IPS-15b (cell line): ENCODE measurements at regions not wholly inside any gene's neighbourhood (a gene's known extent, or its start where the extent isn't known, plus 50 kb on each side); places are given as distances from the start of the nearest gene placed in this dataset.

Experiments used
- H3K27me3 ChIP-seq: one replicate; pipeline ENCODE4 v1.6.1; 2013; ENCODE audit warnings: low read length; ENCODE audit not compliant: control insufficient read depth, insufficient read depth
- H3K36me3 ChIP-seq: one replicate; pipeline ENCODE4 v1.6.1; 2013; ENCODE audit warnings: low read length; ENCODE audit not compliant: control insufficient read depth, insufficient read depth
- H3K4me1 ChIP-seq: one replicate; pipeline ENCODE4 v1.6.1; 2013; ENCODE audit warnings: mild to moderate bottlenecking, low read length; ENCODE audit not compliant: control insufficient read depth, insufficient read depth
- H3K4me3 ChIP-seq: one replicate; pipeline ENCODE4 v1.5.1; 2013; ENCODE audit warnings: low read depth, low read length
- H3K9ac ChIP-seq: one replicate; pipeline ENCODE4 v1.6.1; 2013; ENCODE audit warnings: low read depth, mild to moderate bottlenecking, low read length
- H3K9me3 ChIP-seq: one replicate; pipeline ENCODE4 v1.6.1; 2013; ENCODE audit warnings: mild to moderate bottlenecking, low read length; ENCODE audit not compliant: control insufficient read depth, insufficient read depth

DNA sequence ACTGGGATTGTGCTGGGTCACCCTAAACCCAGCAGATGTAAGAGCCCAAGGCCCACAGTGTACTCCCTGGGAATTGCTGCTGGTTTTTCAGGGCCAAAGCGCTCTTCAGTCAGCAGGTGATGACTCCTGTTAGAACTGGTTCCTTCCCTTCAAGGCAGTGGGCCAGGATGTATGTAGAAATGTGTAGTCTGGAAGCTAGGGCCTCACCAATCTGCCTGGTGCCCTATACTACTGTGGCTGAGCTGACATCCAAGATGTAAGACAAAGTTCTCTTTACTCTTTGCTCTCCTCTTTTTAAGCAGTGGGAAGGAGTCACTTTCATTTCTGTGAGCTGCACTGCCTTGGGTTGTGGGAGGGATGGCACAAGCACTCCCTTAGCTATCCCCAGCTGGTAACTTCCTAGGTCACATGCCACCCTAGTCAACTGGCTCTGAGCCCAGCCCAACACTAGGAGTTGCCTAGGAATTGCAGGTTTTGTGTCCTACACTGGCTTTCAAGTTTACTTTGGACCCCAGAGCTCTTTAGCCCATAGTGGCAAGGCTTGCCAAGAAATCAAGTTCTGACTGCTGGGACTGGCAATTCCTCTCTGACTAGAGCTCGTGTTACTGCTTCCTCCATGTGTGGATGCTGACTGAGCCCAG, 249.2 kb downstream of the C12orf50 start:
- no peak overlapping the region for H3K9ac ChIP-seq
- no peaks in the 10 kb centered on the region for H3K4me1 ChIP-seq
- H3K36me3 ChIP-seq = no peaks in the 10 kb centered on the region
- no peak overlapping the region for H3K4me3 ChIP-seq
- no peaks in the 10 kb centered on the region for H3K9me3 ChIP-seq
- H3K27me3 ChIP-seq = no peaks in the 10 kb centered on the region

DNA sequence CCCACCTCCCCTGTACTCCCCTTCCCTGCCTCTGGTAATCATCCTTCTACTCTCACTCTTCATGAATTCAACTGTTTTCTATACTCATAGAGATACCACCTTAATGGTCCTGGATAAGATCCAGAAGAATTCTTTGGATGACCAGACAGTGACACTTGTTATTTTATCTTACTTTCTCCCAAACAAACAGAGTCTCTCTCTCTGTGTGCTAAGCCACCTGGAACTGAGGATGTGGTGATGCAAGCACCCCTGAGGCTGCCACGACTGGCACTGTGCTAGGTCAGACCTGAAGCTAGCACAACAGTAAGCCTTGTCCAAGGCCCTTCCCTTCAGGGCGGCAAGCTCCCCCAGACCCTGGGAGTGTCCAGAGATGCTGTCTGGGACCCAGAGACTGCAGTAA, 250.2 kb downstream of the C12orf50 start:
- Histone ChIP-seq H3K4me1 (no peaks in the 10 kb centered on the region), H3K9me3 (no peaks in the 10 kb centered on the region), H3K36me3 (no peaks in the 10 kb centered on the region), H3K4me3 (no peak overlapping the region), H3K9ac (no peak overlapping the region), H3K27me3 (no peaks in the 10 kb centered on the region)

DNA sequence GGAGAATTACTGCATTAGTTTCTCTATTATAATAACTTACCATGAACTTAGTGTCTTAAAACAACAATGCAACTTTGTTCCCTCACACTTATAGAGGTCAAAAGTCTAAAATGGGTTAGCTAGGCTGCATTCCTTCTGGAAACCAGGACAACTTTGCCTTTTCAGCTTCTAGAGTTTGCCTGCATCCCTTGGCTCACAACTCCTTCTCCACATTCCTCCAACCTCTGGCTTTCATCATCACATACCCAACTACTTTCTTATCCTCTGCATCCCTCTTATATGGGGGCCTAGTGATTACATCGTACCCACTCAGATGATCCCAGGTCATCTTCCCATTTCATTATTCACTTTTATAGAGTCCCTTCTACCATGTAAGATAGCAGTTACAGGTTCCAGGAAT, 251.1 kb downstream of the C12orf50 start:
- H3K9ac ChIP-seq = no peak overlapping the region
- no peaks in the 10 kb centered on the region for H3K9me3 ChIP-seq
- H3K4me1 ChIP-seq = no peaks in the 10 kb centered on the region
- no peaks in the 10 kb centered on the region for H3K27me3 ChIP-seq
- H3K4me3 ChIP-seq = no peak overlapping the region
- H3K36me3 ChIP-seq = no peaks in the 10 kb centered on the region

DNA sequence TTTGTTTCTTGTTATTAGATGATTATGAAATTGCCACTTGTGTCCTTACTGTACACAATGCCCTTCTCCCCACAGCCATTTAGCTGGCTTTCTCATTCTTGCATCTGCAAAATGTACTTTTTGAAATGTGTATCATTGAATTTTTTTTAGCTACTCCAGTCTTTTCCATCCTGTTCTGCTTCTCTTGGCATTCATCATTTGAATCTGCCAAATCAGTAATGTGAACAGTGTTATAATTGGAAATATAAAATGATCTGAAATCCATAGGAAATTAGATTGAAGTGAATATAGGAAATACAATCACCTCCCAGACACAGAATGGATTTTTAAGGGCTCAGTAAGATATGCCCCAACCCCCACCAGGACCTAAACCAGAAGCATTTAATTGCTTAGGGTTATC, 253.4 kb downstream of the C12orf50 start:
- Histone ChIP-seq H3K27me3 (no peaks in the 10 kb centered on the region), H3K4me1 (no peaks in the 10 kb centered on the region), H3K4me3 (no peak overlapping the region), H3K9me3 (no peaks in the 10 kb centered on the region), H3K9ac (no peak overlapping the region), H3K36me3 (no peaks in the 10 kb centered on the region)

DNA sequence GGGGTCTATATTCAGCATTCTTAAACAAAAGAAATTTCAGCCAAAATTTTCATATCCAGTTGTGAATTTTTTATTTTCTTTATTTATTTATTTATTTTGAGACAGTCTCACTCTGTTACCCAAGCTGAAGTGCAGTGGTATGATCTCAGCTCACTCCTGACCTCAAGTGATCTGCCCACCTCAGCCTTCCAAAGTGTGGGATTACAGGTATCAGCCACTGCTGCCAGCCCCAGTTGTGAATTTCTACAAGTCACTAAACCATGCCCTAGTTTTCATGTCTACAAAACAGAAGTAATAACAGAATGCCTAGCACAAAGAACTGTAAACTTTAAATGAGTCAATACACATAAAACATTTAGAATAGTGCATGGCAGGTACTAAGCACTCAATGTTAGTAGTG, 254.2 kb downstream of the C12orf50 start:
- Histone ChIP-seq H3K4me1 (no peaks in the 10 kb centered on the region), H3K9ac (no peak overlapping the region), H3K36me3 (no peaks in the 10 kb centered on the region), H3K27me3 (no peaks in the 10 kb centered on the region), H3K9me3 (no peaks in the 10 kb centered on the region), H3K4me3 (no peak overlapping the region)

DNA sequence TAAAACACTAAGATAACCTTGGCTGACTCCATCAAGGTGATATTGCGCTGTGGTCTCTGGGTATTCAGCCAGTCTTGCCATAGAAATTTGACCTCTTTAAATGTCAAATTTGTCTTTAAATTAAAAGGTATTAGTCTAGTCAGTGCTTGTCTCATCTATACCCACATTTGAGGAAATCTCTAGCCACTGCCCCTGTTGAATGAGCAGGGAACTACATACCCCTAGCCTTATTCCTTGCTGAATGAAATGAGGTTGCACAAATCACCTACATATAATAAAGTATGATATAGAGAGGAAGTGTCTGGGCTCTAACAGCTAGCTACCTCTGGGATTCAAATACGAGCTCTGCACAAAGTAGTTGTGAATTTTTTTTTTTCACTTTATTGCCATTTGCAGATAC, 256.8 kb downstream of the C12orf50 start:
- no peak overlapping the region for H3K9ac ChIP-seq
- H3K4me1 ChIP-seq = no peaks in the 10 kb centered on the region
- no peaks in the 10 kb centered on the region for H3K36me3 ChIP-seq
- H3K9me3 ChIP-seq = no peaks in the 10 kb centered on the region
- no peak overlapping the region for H3K4me3 ChIP-seq
- H3K27me3 ChIP-seq = no peaks in the 10 kb centered on the region

DNA sequence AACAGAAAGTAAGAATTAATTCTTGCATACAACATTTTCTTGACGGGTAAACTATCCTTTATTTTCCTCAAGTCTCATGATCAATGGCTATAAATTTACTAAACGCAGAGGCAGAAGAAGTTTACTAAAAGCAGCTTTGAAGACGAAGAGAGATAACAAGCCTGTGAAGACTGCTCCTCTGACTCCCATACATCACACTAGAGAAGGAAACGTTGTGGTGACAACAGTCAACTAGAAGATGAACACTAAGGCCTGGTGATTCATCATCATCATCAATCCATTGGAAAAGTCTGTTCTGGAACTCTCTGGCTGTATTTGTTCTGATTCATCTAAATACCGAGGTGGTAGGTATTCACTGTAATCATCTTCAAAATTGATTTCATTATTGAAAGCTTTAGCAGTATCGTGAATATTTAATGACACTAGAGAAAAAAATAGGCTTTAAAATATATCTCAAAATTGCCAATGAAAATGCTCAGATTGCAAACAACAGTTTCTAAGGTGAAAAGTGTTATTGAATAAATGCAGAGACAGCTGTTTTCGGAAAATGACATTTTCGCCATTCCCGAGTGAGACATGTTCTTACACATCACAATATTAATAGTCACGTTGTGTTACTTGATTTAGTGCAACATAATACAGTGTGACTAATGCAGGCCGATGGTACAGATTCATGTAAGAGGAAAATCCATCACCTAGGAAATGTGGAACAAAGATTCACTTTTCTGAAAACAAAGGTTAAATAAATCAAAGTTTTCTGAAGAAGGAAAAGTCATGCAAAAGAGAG, 260.5 kb downstream of the C12orf50 start:
- no peaks in the 10 kb centered on the region for H3K27me3 ChIP-seq
- no peaks in the 10 kb centered on the region for H3K36me3 ChIP-seq
- H3K4me1 ChIP-seq = no peaks in the 10 kb centered on the region
- H3K9ac ChIP-seq = no peak overlapping the region
- H3K9me3 ChIP-seq = no peaks in the 10 kb centered on the region
- H3K4me3 ChIP-seq = no peak overlapping the region

DNA sequence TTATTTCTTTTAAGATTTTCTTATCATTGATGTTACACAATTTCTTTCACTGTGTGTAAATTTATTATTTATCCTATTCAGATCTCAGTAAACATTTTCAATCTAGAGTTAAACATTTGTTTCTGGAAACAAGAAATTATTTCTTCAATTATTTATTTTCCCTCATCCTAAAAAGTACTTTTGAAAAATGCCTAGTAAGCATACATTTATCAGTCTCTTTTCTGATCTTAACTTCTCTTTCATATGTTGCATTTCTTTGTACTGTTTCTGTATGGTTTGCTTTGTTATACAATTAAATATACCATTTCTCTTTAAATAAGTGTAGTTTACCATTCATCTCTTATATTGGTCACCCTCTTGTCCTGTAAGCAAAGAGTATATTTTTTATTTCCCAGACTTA, 263.2 kb downstream of the C12orf50 start:
- Histone ChIP-seq H3K9me3 (no peaks in the 10 kb centered on the region), H3K4me1 (no peaks in the 10 kb centered on the region), H3K4me3 (no peak overlapping the region), H3K27me3 (no peaks in the 10 kb centered on the region), H3K9ac (no peak overlapping the region), H3K36me3 (no peaks in the 10 kb centered on the region)

DNA sequence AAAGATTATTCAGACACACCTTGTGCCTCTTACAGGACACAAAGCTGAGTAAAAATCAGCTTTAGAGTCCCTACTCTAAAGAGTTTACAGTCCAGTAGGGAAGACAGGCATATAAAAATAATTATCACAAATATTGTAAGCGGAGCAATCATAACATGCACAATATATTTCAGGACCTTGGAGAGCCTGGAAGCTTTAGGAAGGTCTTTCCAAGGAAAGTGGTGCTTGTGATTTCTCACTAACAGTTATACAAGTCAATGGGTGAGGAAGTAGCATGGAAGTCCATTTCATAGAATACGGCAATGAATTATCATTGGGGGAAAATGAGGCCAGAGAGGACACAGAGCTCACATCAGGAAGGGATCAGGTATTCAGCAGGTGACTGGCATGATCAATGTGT, 268.3 kb downstream of the C12orf50 start:
- Histone ChIP-seq H3K27me3 (no peaks in the 10 kb centered on the region), H3K4me1 (no peaks in the 10 kb centered on the region), H3K36me3 (no peaks in the 10 kb centered on the region), H3K9ac (no peak overlapping the region), H3K4me3 (no peak overlapping the region), H3K9me3 (no peaks in the 10 kb centered on the region)

DNA sequence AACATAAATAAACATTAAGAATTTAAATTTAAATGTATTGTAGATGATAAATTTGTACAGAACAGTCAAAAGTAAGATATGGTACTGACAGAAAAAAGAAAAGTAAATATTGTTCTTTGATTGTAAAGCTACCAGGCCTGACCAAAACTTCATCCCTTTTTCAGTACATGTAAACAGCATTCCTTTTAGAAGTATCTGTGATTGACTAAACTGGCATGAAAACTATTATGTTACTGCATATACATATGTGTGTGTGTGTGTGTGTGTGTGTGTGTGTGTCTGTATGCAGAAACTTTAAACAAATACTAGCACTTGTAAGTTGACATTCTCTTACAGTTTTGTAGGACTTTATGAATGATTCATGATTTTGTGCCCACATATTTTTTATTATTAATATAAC, 270.9 kb downstream of the C12orf50 start:
- H3K9ac ChIP-seq = no peak overlapping the region
- H3K4me1 ChIP-seq = no peaks in the 10 kb centered on the region
- H3K36me3 ChIP-seq = no peaks in the 10 kb centered on the region
- no peaks in the 10 kb centered on the region for H3K9me3 ChIP-seq
- H3K4me3 ChIP-seq = no peak overlapping the region
- no peaks in the 10 kb centered on the region for H3K27me3 ChIP-seq

DNA sequence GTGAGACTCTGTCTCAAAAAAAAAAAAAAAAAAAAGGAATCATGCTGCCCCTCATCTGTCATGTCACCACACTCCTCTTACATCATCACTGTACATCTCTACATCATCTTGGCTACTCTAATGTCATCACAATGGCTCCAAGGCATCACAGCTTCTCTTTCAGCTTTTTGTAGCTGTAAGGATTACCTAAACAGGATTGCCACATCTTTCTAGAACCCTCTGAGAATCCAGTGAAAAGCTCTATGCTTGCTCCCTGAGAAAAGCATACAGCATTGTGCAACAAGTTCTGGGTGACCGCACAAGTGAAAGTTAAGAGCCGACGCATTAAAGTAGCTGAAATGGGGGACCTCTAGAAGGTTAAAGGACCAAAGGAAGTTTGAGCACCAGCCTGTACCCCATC, 272.5 kb downstream of the C12orf50 start:
- Histone ChIP-seq H3K9me3 (no peaks in the 10 kb centered on the region), H3K9ac (no peak overlapping the region)

DNA sequence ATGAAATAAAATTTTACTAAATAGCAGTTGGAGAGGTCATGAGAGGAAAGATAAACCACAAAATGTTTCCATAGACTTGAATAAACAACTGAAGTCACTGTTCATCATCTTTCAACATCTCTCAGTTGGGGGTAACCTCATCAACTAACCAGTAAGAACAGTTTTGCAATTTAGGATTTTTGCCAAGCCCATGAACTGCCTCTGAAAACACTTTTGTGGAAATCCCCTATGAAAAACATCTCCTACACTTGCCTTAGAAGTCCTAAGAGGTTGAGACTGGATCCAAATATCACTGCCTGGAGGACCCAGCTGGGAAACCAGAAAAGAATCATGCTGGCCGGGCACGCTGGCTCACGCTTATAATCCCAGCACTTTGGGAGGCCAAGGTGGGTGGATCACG, 273.1 kb downstream of the C12orf50 start:
- Histone ChIP-seq H3K9ac (no peak overlapping the region), H3K27me3 (no peaks in the 10 kb centered on the region), H3K9me3 (no peaks in the 10 kb centered on the region), H3K4me3 (no peak overlapping the region), H3K36me3 (no peaks in the 10 kb centered on the region), H3K4me1 (no peaks in the 10 kb centered on the region)

More for the DNA sequence above, 272.5 kb downstream of the C12orf50 start:
- Histone ChIP-seq H3K36me3 (no peaks in the 10 kb centered on the region), H3K27me3 (no peaks in the 10 kb centered on the region), H3K4me1 (no peaks in the 10 kb centered on the region), H3K4me3 (no peak overlapping the region)
